Activated CD4-positive, alpha-beta memory T cell treated with anti-CD3 and anti-CD28 coated beads, Interleukin-2, amount 10 ng/mL, durations not matched to agents 7 days and 5 days (primary cell): ENCODE measurements at regions not wholly inside any gene's neighbourhood (a gene's known extent, or its start where the extent isn't known, plus 50 kb on each side); places are given as distances from the start of the nearest gene placed in this dataset.
"Not testable (repeated sequence)": the region's sequence is repeated elsewhere in the genome, so short reads cannot be mapped to it uniquely, and the experiment has no call there.

Experiments
- CTCF ChIA-PET: fragments of 350-600 bp; sonication (Branson Sonifier 250); formaldehyde crosslinking; loops from one replicate; lab custom pipeline; 2021; ENCODE audit warnings: antibody characterized with exemption, inconsistent platforms; lab: Charles Lee
- POLR2A ChIA-PET: fragments of 350-600 bp; sonication (Branson Sonifier 250); formaldehyde crosslinking; loops from one replicate; lab custom pipeline; 2021; ENCODE audit warnings: antibody characterized with exemption; lab: Charles Lee
- DNase-seq: peaks from one replicate; pipeline ENCODE4 v3.0.0-alpha.2; 2020
- H3K27ac Mint-ChIP-seq: one replicate; pipeline ENCODE4 v1.8.0; 2021; ENCODE audit warnings: mild to moderate bottlenecking, mixed read lengths
- H3K27me3 Mint-ChIP-seq: one replicate; pipeline ENCODE4 v1.8.0; 2021; ENCODE audit warnings: mixed read lengths
- H3K36me3 Mint-ChIP-seq: one replicate; pipeline ENCODE4 v1.8.0; 2021; ENCODE audit warnings: low read depth, mixed read lengths
- H3K4me1 Mint-ChIP-seq: one replicate; pipeline ENCODE4 v1.8.0; 2021; ENCODE audit warnings: mixed read lengths
- H3K4me3 Mint-ChIP-seq: one replicate; pipeline ENCODE4 v1.8.0; 2021; ENCODE audit warnings: mild to moderate bottlenecking, mixed read lengths
- H3K9me3 Mint-ChIP-seq: one replicate; pipeline ENCODE4 v1.8.0; 2021; ENCODE audit warnings: mixed read lengths

DNA sequence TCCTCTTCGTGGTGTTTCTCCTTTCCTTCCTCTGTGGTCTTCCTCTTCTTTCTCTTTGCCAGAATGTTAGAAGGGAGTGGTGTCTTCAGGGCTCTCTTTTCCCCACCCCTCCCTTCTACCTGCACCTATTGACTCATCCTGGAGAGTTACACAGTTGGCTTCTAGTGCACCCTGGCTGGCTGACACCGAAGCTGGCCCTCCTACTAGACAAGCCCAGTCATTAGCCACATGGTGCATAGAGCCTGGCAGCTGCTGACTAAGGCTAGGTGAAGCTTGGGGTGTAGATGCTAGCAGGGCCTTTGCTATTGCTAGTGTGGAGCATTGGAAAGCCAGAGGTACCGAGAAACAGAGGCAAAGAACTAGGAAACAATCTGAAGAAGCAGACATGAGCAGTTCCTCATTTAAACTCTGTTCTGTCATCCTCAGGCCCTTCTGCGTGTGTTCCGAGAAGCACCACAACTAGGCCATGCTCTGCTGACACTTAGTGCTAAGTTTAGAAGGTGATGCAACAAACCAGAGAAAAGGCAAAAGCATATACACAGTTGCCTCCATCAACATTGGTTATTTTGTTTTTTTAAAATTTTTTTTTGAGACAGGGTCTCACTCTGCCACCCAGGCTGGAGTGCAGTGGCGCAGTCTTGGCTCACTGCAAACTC is 213.9 kb downstream of the BAMBI start:
- ChIA-PET CTCF (no interaction called here), POLR2A (no interaction called here)
- Mint-ChIP-seq H3K4me1 (no peaks in the 10 kb centered on the region), H3K27me3 (no peaks in the 10 kb centered on the region), H3K4me3 (no peak overlapping the region), H3K27ac (no peak overlapping the region), H3K36me3 (no peaks in the 10 kb centered on the region), H3K9me3 (no peaks in the 10 kb centered on the region)
- DNase-seq: no peak

DNA sequence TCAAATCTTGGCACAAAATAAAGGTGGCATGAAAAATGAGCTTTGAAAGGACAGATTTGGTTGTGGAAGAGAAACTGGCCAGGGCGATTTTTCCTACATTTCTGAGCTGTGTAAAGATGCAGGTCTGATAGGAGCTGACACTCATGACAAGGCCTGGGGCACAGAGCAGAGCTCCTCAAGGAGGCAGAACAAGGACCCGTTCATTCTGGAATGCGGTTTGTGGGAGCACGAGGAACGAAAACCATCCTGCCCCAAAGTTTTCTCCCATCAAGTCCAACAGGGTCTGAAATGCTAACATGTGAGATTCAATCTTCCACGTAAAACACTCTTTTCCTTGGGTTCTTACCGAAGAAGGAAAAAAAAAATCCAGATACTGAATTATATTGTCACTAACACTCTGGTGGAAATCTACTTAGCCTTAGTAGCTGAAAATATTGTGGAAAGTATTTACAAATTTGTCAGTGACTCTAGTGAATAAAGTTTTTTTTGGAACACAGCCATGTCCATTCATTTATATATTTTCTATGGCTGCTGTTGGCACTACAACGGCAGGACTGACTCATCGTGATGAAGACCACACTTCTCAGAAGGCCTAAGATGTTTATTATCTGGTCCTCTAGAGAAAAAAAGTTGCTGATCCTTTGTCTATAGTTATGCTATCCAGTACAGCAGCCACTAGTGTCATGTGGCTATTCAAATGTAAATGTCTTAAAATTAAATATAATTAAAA is 215.7 kb downstream of the BAMBI start:
- Mint-ChIP-seq H3K4me1 (no peaks in the 10 kb centered on the region), H3K36me3 (no peaks in the 10 kb centered on the region), H3K27ac (no peak overlapping the region), H3K27me3 (no peaks in the 10 kb centered on the region), H3K4me3 (no peak overlapping the region), H3K9me3 (peaks cover 2% of the 10 kb centered on the region)
- ChIA-PET CTCF (no interaction called here), POLR2A (no interaction called here)
- DNase-seq: no peak

DNA sequence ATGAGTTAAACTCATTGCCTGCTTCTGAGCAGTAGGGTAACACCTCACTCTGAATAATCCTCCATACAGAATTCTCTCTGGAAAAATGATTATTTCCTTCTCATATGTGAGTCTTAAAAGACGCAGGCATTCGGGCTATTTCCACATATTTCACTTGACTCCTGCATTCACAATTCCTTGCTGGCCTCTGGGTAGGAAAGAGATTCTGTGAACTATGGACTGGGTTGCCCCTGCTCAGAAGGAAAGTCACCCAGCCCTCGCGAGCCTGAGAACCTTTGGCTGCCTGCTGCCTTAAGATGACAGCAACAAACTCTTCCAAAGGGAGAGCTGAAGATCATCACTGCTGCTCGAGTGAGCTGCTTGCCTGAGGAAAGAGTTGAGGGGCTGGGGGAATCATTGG is 216.8 kb downstream of the BAMBI start:
- ChIA-PET POLR2A (no interaction called here), CTCF (no interaction called here)
- Mint-ChIP-seq H3K27me3 (no peaks in the 10 kb centered on the region), H3K9me3 (peaks cover 2% of the 10 kb centered on the region), H3K4me1 (no peaks in the 10 kb centered on the region), H3K27ac (no peak overlapping the region), H3K4me3 (no peak overlapping the region), H3K36me3 (no peaks in the 10 kb centered on the region)
- no peak for DNase-seq

DNA sequence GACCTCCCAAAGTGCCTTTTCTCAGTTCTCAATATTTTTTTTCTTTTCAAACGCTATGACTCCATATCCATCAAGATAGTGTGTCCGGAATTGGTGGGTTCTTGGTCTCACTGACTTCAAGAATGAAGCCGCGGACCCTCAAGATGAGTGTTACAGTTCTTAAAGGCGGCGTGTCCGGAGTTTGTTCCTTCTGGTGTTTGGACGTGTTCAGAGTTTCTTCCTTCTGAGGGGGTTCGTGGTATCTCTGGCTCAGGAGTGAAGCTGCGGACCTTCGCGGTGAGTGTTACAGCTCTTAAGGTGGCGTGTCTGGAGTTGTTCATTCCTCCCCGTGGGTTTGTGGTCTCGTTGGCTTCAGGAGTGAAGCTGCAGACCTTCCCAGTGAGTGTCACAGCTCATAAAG is 218.3 kb downstream of the BAMBI start:
- POLR2A ChIA-PET, H3K4me1 Mint-ChIP-seq, H3K36me3 Mint-ChIP-seq: not testable (repeated sequence)

DNA sequence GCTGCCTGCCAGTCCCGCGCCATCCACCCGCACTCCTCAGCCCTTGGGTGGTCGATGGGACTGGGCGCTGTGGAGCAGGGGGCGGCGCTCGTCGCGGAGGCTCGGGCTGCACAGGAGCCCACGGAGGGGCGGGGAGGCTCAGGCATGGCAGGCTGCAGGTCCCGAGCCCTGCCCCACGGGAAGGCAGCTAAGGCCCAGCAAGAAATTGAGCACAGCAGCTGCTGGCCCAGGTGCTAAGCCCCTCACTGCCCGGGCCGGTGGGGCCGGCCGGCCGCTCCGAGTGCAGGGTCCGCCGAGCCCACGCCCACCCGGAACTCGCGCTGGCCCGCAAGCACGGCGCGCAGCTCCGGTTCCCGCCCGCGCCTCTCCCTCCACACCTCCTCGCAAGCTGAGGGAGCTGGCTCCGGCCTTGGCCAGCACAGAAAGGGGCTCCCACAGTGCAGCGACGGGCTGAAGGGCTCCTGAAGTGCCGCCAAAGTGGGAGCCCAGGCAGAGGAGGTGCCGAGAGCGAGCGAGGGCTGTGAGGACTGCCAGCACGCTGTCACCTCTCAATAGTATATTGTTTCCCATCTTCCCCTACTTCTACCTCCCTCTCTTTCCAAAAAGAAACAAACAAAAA is 219.6 kb downstream of the BAMBI start:
- H3K27me3 Mint-ChIP-seq, H3K27ac Mint-ChIP-seq, H3K9me3 Mint-ChIP-seq, H3K36me3 Mint-ChIP-seq, CTCF ChIA-PET, H3K4me3 Mint-ChIP-seq, H3K4me1 Mint-ChIP-seq, POLR2A ChIA-PET, DNase-seq: not testable (repeated sequence)

More for the DNA sequence above, 218.3 kb downstream of the BAMBI start:
- CTCF ChIA-PET, H3K27me3 Mint-ChIP-seq, H3K4me3 Mint-ChIP-seq, DNase-seq, H3K27ac Mint-ChIP-seq, H3K9me3 Mint-ChIP-seq: not testable (repeated sequence)

DNA sequence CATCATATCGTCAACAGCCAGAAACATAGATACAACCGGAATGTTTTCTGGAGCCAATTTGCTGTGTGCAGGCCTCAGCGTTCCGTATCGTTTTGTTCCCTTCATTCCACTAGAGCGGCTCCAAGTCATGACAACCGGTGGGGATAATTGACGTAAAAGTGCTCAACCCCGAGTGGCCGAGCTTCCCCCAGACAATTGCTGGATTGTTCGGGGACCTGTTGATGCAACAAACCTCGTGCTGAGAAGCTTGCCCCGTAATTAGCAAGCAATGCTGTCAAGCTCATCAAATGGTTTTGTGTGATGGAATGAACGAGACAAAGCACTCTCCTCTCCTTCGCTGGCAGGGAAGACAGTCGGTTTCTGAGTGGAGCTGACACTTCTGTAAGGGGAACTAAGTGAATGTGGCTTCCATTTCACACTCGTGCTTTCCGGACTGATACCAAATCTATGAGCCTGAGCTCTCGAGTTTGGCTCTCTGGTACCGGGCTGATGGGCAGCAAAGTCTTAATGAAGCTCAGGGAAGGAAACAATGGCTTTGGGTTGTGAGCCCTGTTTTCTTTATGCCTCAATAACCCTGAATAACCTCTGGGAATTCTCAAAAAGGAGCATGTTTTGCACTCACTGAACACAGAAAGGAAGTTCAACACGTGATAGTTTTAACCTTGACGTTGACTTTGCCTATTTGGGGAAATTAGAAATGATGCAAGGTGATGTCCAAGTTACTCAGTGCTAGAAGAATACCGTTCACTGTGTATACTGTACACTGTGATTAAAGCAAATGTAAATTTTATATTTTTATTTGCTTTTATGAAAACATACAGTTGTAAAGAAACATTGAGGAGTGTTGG is 220.5 kb downstream of the BAMBI start:
- Mint-ChIP-seq H3K27ac (no peak overlapping the region), H3K27me3 (no peaks in the 10 kb centered on the region), H3K4me3 (no peak overlapping the region), H3K36me3 (no peaks in the 10 kb centered on the region), H3K4me1 (no peaks in the 10 kb centered on the region), H3K9me3 (peaks cover 2% of the 10 kb centered on the region)
- POLR2A ChIA-PET: no interaction called here
- CTCF ChIA-PET: no interaction called here
- no peak for DNase-seq

DNA sequence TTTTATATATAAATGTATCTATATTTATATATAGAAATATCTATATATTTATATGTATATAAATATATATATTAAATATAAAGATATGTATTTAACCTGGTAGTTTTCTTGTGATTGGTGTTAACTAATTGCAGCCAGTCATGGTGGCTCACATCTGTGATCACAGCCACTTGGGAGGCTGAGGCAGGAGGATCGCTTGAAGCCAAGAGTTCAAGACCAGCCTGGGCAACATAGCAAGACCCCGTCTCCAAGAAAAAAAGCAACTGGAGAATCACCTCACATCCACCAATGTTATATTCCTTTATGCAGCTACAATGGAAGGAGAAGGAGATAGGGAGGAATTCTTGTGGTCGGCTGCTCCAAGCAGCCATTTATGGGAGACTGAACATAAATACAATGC is 224.9 kb downstream of the BAMBI start:
- POLR2A ChIA-PET: no interaction called here
- H3K4me3 Mint-ChIP-seq: no peak overlapping the region
- CTCF ChIA-PET: no interaction called here
- peaks cover 1% of the 10 kb centered on the region for H3K9me3 Mint-ChIP-seq
- H3K27me3 Mint-ChIP-seq: no peaks in the 10 kb centered on the region
- DNase-seq: no peak
- no peak overlapping the region for H3K27ac Mint-ChIP-seq
- H3K36me3 Mint-ChIP-seq: no peaks in the 10 kb centered on the region
- no peaks in the 10 kb centered on the region for H3K4me1 Mint-ChIP-seq

DNA sequence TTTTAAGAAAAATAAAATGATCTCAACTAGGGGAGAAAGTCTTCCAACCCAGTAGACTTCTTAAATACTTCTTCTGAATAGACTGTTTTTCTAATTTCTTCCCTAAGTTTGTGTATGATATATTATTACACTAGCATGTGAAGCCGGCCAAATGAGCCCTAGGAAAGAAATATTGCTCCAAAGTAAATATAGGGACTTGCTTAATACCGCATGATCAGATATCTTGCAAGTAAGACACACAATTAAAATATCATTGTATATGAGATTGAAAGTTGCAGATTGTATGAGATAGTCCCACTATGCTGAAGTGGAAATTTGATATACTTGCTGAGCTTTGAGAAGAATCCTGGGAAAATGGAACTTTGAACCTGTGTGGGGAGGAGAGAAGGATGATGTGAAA is 225.7 kb downstream of the BAMBI start:
- ChIA-PET POLR2A (no interaction called here), CTCF (no interaction called here)
- H3K27me3 Mint-ChIP-seq: no peaks in the 10 kb centered on the region
- no peaks in the 10 kb centered on the region for H3K9me3 Mint-ChIP-seq
- no peak for DNase-seq
- no peaks in the 10 kb centered on the region for H3K36me3 Mint-ChIP-seq
- H3K27ac Mint-ChIP-seq: no peak overlapping the region
- H3K4me1 Mint-ChIP-seq: no peaks in the 10 kb centered on the region
- no peak overlapping the region for H3K4me3 Mint-ChIP-seq

DNA sequence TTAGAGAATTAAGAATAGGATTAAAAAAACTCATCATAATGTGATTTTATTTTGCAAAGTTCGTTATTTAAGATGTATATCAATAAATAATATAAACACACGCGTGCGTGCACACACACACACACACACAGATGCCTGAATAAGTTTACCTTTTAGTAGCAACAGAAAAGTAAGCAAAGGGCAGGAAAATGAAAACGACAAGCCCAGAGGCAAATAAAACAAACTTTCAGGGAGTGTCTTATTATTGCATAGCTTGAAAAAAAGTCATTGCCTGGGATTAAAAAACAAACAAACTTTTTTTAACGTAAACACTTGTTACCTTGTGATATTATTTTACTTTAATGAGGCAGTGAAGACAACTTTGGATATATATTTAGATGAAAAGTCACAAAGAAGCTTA is 226.4 kb downstream of the BAMBI start:
- H3K27ac Mint-ChIP-seq: no peak overlapping the region
- no peak overlapping the region for H3K4me3 Mint-ChIP-seq
- H3K4me1 Mint-ChIP-seq: no peaks in the 10 kb centered on the region
- CTCF ChIA-PET: no interaction called here
- no peaks in the 10 kb centered on the region for H3K27me3 Mint-ChIP-seq
- POLR2A ChIA-PET: no interaction called here
- H3K9me3 Mint-ChIP-seq: no peaks in the 10 kb centered on the region
- DNase-seq: no peak
- H3K36me3 Mint-ChIP-seq: no peaks in the 10 kb centered on the region

DNA sequence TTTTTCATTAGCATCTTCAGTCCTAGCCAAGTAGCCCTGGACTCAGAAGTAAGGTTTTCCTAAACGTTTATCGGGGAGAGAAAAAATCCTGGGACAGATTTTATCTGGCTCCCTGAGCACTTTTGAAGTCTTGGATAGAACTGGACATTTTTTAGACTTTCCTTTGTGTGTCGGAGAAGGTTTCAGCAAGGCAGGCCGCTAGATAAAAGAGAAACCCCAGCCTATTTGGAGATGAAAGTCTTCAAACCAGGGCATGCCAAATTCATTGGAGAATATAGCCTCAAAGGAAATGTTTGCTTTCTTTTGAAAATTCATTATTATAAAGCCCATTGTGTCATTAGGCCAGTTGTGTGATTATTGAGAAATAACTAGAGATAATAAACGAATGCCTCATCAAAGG is 228.1 kb downstream of the BAMBI start:
- ChIA-PET POLR2A (no interaction called here), CTCF (no interaction called here)
- H3K4me1 Mint-ChIP-seq: no peaks in the 10 kb centered on the region
- H3K27me3 Mint-ChIP-seq: no peaks in the 10 kb centered on the region
- H3K9me3 Mint-ChIP-seq: no peaks in the 10 kb centered on the region
- no peak for DNase-seq
- no peaks in the 10 kb centered on the region for H3K36me3 Mint-ChIP-seq
- no peak overlapping the region for H3K4me3 Mint-ChIP-seq
- H3K27ac Mint-ChIP-seq: no peak overlapping the region

DNA sequence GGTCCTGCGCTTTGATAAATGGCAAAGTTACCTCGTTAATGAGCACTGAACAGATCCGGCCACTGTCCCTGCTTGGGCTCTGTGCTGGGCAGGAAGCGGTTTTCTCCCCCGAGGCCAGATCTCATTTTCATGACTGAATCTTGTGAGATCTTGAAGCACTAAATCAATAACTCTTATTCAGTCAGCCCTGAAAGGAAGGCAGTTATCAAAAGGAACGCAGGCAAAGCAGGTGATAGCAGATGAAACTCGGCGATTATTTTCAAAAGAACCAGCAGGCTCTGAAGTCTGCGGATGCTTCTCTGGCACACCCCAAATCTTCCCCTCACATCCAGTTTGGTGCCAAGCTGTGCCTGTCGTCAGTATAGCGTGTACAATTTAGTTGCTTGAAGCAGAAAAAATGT is 228.7 kb downstream of the BAMBI start:
- H3K27ac Mint-ChIP-seq: no peak overlapping the region
- no peaks in the 10 kb centered on the region for H3K9me3 Mint-ChIP-seq
- no peak overlapping the region for H3K4me3 Mint-ChIP-seq
- H3K36me3 Mint-ChIP-seq: no peaks in the 10 kb centered on the region
- H3K4me1 Mint-ChIP-seq: no peaks in the 10 kb centered on the region
- ChIA-PET POLR2A (no interaction called here), CTCF (no interaction called here)
- no peaks in the 10 kb centered on the region for H3K27me3 Mint-ChIP-seq
- DNase-seq: no peak

DNA sequence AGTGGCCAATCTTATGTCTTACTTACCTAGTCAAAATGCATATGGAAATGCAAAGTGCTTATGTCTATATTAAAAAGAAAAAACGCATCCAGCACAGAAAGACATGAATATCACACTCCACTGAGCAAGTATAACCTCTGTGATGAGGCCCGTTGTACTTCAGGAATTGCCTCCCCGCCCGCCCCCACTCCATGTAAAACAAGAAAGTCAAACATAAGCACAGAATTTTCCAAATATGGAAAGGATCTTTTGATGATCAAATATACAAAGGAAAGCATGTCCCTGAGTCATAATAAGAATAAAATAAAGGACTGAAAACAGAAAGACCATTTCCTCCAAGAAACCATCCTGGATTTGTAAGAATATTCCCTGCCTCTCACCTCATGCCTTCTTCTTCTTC is 229.1 kb downstream of the BAMBI start:
- H3K27me3 Mint-ChIP-seq: no peaks in the 10 kb centered on the region
- DNase-seq: no peak
- CTCF ChIA-PET: no interaction called here
- H3K4me3 Mint-ChIP-seq: no peak overlapping the region
- no peaks in the 10 kb centered on the region for H3K4me1 Mint-ChIP-seq
- H3K36me3 Mint-ChIP-seq: no peaks in the 10 kb centered on the region
- H3K9me3 Mint-ChIP-seq: no peaks in the 10 kb centered on the region
- POLR2A ChIA-PET: no interaction called here
- H3K27ac Mint-ChIP-seq: no peak overlapping the region

DNA sequence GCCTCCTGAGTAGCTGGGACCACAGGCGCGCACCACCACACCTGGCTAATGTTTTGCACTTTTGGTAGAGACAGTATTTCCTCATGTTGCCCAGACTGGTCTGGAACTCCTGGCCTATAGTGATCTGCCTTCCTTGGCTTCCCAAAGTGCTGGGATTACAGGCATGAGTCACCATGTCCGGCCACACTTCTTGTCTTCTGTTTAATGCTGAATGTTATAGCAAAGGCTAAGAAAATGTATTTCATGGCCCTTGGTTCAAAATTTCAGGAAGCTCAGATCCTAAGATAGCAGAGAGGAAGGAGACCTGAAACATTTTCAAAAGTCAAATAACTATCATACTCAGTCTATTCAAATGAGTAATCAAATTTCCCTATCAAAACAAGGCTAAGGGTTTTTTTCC is 229.6 kb downstream of the BAMBI start:
- CTCF ChIA-PET: no interaction called here
- POLR2A ChIA-PET: no interaction called here

More for the DNA sequence above, 229.6 kb downstream of the BAMBI start:
- H3K27ac Mint-ChIP-seq: no peak overlapping the region
- no peaks in the 10 kb centered on the region for H3K36me3 Mint-ChIP-seq
- no peaks in the 10 kb centered on the region for H3K27me3 Mint-ChIP-seq
- no peaks in the 10 kb centered on the region for H3K4me1 Mint-ChIP-seq
- DNase-seq: no peak
- no peak overlapping the region for H3K4me3 Mint-ChIP-seq
- H3K9me3 Mint-ChIP-seq: no peaks in the 10 kb centered on the region
